A549 (cell line): ENCODE measurements at regions not wholly inside any gene's neighbourhood (a gene's known extent, or its start where the extent isn't known, plus 50 kb on each side); places are given as distances from the start of the nearest gene placed in this dataset.

ENCODE experiments used
- CHD4 ChIP-seq: fragments of 200-600 bp; sonication (generic); IDR thresholded peaks from 2 replicates; pipeline ENCODE4 v1.6.1; 2016; ENCODE audit warnings: antibody characterized with exemption, mild to moderate bottlenecking, borderline replicate concordance
- ESRRA ChIP-seq: fragments of 150-350 bp; IDR thresholded peaks from 2 replicates; pipeline ENCODE4 v1.6.1; 2014; ENCODE audit warnings: mild to moderate bottlenecking, low read length, borderline replicate concordance
- KDM1A ChIP-seq: fragments of 200-600 bp; sonication (generic); IDR thresholded peaks from 2 replicates; pipeline ENCODE4 v1.6.1; 2016; ENCODE audit warnings: low read depth, mild to moderate bottlenecking
- SMC3 ChIP-seq: fragments of >200 bp; sonication (Bioruptor Twin); formaldehyde crosslinking; IDR thresholded peaks from 3 replicates; pipeline ENCODE4 v1.6.1; 2018; ENCODE audit warnings: inconsistent platforms

GRCh38 chr13:104295537-104295936 is 1229.3 kb upstream of the SLC10A2 start:
- TF ChIP-seq CHD4 (no peak), SMC3 (no peak), ESRRA (no peak), KDM1A (no peak)
